ENCODE measurements at regions not wholly inside any gene's neighbourhood (a gene's known extent, or its start where the extent isn't known, plus 50 kb on each side); places are given as distances from the start of the nearest gene placed in this dataset.

- TF ChIP-seq CTCF (conservative IDR thresholded peaks at IDR 0.05) = no peak
- TF ChIP-seq EZH2 (IDR thresholded peaks at IDR 0.05; ENCODE audit: low read depth) = no peak
Measured at GRCh38 chr13:76300688-76301087, 585.5 kb downstream of the KCTD12 start.
